Brain pericyte (primary cell): ENCODE measurements at regions not wholly inside any gene's neighbourhood (a gene's known extent, or its start where the extent isn't known, plus 50 kb on each side); places are given as distances from the start of the nearest gene placed in this dataset.
"Not testable (repeated sequence)": the region's sequence is repeated elsewhere in the genome, so short reads cannot be mapped to it uniquely, and the experiment has no call there.

ENCODE experiments used
- DNase-seq: peaks from one replicate; pipeline ENCODE4 v3.0.0-alpha.2; 2012; ENCODE audit warnings: low read depth, low spot score

GRCh38 chr3:31096661-31097395 lies 202.4 kb upstream of the GADL1 start:
- DNase-seq = no peak

GRCh38 chr3:31100519-31100918 lies 206.1 kb upstream of the GADL1 start:
- DNase-seq = no peak

- DNase-seq = not testable (repeated sequence)
Measured at GRCh38 chr3:31101285-31101684, 206.8 kb upstream of the GADL1 start.

- DNase-seq = no peak
Measured at GRCh38 chr3:31102196-31102879, 207.9 kb upstream of the GADL1 start.

- no peak for DNase-seq
Measured at GRCh38 chr3:31103181-31103580, 208.7 kb upstream of the GADL1 start.

GRCh38 chr3:31103623-31104180 lies 209.2 kb upstream of the GADL1 start:
- no peak for DNase-seq

GRCh38 chr3:31105011-31105410 lies 210.6 kb upstream of the GADL1 start:
- DNase-seq = no peak

GRCh38 chr3:31105438-31106077 lies 211.1 kb upstream of the GADL1 start:
- peak; percentile 15 for DNase-seq

- no peak for DNase-seq
Measured at GRCh38 chr3:31106204-31106603, 211.7 kb upstream of the GADL1 start.

- no peak for DNase-seq
Measured at GRCh38 chr3:31106912-31107311, 212.5 kb upstream of the GADL1 start.

GRCh38 chr3:31114929-31115283 lies 220.4 kb upstream of the GADL1 start:
- DNase-seq = no peak

GRCh38 chr3:31115531-31115930 lies 221.1 kb upstream of the GADL1 start:
- DNase-seq = not testable (repeated sequence)

- DNase-seq = no peak
Measured at GRCh38 chr3:31116651-31117050, 222.2 kb upstream of the GADL1 start.

GRCh38 chr3:31117854-31118253 lies 223.4 kb upstream of the GADL1 start:
- no peak for DNase-seq

- DNase-seq = no peak
Measured at GRCh38 chr3:31124373-31124772, 229.9 kb upstream of the GADL1 start.

- DNase-seq = no peak
Measured at GRCh38 chr3:31125413-31126020, 231.1 kb upstream of the GADL1 start.

- no peak for DNase-seq
Measured at GRCh38 chr3:31129241-31129640, 234.8 kb upstream of the GADL1 start.

GRCh38 chr3:31132132-31132769 lies 237.8 kb upstream of the GADL1 start:
- peak; percentile 5 for DNase-seq

- no peak for DNase-seq
Measured at GRCh38 chr3:31133541-31133940, 239.1 kb upstream of the GADL1 start.

- no peak for DNase-seq
Measured at GRCh38 chr3:31135546-31135945, 241.1 kb upstream of the GADL1 start.

GRCh38 chr3:31137718-31138465 lies 243.4 kb upstream of the GADL1 start:
- no peak for DNase-seq
